HG03469 (cell line): ENCODE measurements at regions not wholly inside any gene's neighbourhood (a gene's known extent, or its start where the extent isn't known, plus 50 kb on each side); places are given as distances from the start of the nearest gene placed in this dataset.

ENCODE experiments used
- ATAC-seq: cut with Tn5 transposase; IDR thresholded peaks from one replicate; pipeline ENCODE4 v1.9.1; 2021; ENCODE audit warnings: mild to moderate bottlenecking, moderate library complexity, moderate number of reproducible peaks; ENCODE audit not compliant: unreplicated experiment

DNA sequence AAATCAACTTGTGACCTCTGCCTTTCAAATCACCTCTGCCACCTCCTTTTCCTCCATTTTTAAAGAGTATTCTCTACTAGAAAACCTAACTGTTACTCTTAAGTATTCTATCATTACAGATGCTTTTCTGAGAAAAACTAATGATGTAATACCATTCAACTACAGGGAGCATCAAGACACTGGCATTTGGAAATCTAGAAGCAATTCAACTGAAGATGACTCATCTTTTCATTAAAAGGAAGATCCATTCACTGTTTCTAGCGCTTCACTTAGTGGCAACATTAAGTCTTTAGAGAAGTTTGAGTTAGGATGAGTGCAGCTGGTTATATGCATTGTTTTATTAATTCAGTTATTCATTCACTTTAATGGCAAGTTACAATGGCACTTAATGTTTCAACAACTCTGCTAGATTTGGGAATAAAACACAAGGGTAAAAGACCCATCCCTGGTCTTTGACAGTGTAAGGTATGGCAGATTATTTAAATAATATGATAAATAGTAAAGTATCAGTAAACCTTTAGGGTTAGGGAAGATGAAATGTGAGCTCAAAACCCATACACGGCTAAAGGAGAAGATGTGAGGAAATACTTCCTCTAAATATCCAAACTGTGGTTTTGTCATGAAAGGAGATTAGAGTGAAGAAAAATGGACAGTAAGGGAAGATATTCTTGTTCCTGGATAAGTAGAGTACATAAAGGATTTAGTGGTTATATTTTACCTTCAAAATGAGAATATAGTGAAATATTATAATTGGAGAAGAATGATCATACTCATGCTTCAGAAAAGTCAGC is 61.7 kb downstream of the KCNJ2 start:
- no peak for ATAC-seq

DNA sequence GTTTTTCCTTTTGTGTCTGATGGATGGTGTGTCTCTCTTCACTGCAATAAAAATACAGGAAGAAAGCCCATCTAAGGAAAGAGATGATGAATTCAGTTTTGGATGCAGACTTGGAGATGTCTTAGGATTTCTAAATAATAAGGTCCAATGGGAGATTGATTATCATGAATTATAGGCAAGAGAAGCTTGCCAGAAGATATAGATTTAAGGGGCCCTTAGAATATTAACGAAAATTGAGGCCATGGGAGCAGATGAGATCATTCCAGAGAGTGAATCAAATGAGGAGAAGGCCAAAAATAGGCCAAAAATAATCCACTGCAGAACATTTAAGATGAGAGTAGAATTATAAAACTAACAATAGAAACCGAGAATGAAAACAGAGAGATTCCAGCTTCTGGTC is 63.1 kb downstream of the KCNJ2 start:
- ATAC-seq = no peak

DNA sequence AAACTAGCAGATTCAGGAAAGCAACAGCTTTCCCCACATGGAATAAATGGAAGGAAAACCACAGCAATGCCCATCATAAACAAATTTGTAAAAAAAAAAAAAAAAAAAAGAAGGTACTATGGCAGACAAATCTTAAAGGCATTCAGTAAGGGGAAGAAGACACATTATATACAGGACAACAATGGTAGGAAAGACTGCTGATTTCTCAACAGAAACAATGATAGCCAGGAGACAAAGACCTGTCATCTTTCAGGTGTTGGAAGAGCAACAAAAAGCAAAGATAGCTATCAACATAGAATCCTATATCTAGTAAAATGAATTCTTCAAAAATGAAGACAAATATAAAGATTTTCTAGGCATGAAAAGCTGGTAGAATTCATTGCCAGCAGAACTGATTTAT is 65.9 kb downstream of the KCNJ2 start:
- ATAC-seq = no peak

DNA sequence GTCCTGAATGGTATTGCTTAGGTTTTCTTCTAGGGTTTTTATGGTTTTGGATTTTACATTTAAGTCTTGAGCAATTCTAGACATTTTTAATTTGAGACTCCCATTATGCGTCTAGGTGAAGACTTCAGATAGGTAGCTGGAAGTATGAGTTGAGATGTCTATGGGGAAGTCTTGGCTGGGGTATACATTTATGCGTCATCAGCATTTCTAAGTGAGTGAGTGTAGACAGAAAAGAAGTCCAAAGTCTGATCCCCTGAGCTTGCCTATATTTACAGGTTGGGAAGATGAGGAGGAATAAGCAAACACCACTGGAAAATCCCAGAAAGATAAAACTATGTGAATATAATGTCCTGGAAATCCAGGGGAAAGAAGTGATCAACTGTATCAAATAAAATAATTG is 68.9 kb downstream of the KCNJ2 start:
- ATAC-seq = no peak

DNA sequence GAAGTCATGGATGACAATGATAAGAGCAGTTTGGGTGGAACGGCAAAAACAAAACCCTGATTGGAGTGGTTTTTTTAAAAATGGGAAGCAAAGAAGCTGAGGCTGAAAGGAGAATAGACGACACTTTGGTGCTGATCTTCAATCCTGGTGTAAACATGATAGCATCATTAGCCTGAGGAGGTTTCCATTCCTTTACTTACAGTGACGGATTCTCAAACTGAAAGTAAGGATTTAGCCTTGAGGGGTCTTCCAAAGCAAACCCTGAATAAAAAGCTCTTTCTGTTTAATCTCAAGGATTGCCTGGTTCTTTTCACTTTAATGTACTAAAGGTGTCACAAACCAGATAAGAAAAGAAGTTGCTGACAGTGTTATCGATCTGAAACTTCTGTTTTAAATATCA is 69.3 kb downstream of the KCNJ2 start:
- no peak for ATAC-seq

DNA sequence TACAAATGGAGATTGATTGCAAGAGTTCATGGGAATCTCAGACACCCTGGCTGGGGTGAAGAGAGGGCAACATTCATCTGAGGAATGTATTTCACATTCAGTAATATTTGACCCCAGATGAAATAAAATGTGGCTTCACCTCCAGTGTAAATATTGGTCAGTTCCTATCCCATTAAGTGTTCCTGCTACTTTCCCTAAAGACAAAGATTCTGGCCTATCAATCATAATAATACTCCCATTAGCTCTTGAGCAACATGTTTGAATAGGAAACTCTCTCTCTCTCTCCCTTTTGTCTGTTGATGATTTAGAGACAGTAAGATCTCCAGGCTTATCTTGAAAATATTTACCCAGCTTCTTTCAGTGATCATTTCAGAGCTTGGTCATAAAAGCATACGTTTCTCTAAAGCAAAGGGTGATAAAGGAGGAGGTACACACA is 70.1 kb downstream of the KCNJ2 start:
- ATAC-seq = no peak

DNA sequence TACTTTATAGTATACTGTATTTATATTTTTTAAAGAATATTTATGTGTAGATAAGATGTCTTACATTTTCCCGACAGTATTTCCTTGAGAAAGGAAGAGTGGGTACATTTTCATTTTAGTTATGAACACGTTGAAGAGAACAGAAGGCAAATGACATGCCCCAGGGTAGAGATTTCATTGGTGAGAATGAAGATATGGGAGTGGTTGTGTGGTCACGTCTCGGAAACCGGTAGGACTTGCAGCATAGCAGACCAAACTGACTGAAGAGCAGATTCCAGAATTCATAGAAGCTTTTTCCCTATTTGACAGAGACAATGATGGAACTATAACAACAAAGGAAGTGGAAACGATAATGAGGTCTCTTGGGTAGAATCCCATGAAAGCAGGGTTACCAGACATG is 71.7 kb downstream of the KCNJ2 start:
- no peak for ATAC-seq

DNA sequence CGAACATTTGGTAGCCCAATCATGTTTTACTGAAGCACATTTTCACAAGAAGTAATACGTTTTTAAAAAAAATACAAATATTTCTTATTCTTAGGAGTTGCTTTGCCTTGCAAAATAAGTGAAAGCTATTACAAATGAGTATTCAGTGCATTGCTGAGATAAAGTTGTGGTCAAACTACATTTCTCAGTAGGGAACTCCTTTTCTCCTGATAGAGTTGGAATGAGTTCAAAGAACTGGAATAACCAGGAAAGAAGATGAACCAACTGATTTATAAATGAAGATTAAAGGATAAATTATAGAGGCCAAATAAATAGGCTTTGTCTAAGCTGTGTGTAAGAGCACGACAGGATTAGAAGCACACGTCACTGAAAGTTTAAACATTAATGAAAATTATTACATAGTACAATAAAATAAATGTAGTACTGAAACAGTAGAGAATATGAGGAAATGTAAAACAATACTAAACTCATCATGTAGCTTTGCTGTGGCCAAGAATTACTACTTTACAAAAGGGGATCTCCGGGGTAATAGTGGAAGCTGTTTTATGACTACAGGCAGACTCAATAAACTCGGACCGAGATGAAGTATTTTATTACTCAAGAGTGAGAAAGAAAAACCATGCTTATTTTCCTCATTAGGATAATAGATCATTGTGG is 73.6 kb downstream of the KCNJ2 start:
- no peak for ATAC-seq

DNA sequence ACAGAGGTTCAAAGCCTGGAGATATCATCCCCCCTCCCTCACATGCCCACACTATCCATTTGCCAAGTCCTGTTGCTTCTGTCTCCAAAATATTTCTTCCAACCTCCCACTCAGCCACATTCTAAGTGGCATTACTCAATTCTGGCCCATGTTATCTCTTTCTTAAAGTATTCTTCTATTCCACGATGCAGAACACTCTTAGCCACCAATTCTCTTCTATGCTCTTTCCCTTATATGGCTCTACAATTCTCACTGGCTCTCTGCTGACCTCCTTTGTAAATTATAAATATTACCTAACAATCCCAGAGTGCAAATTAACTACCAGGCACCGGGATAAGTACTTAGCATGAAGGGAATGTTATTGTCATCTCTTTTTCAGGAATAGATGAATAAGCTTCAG is 82.4 kb downstream of the KCNJ2 start:
- ATAC-seq = no peak

DNA sequence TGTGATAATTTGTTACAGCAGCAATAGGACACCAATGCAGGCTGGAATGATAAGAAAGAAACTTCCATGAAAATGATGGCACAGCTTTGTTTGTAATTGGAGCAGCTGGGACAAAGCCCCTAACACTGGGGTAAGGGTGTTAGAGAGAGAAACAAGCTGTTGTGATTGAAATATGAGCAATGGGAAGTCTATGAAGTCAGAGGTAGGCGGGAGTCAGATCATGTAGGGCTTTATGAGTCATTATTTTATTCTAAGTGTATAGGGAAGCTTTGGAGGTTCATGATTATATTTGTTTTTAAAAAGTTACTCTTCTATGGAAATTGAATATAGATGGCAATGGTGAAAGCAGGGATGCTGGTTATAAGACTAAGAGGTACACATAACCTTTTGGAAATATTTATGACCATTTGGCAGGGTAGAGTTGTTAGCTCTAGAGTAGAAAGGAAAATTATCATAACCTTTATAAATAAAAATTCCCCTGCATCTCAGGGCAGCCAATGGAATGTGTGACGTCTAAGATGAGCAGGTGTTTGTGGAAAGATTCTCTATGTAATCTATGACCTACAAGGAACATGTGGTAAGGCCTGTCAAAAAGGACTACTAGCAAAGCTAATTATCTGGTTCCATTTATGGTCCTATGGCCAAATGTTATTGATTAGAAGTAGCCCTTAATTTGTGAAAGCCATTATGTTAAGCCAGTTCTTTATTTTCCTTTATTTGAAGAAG is 85.6 kb downstream of the KCNJ2 start:
- ATAC-seq = no peak

DNA sequence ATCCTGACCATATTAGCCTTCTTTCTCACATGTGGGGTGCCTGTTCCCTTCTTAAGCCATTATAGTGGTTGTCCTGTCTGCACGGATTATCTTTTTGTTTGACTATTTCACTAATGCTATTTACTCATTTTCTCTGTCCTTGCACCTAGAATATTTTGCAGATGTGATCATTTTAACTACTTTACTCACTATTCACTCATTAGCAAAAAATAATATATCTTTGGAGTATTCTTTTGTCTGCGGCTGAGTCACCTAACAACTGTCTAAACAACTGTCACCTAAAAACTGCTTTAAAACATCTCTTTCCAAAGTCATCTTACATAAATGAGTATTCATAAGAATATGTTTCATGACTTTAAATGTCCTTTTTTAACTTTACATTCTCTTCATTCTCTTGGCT is 87.4 kb downstream of the KCNJ2 start:
- ATAC-seq = no peak

DNA sequence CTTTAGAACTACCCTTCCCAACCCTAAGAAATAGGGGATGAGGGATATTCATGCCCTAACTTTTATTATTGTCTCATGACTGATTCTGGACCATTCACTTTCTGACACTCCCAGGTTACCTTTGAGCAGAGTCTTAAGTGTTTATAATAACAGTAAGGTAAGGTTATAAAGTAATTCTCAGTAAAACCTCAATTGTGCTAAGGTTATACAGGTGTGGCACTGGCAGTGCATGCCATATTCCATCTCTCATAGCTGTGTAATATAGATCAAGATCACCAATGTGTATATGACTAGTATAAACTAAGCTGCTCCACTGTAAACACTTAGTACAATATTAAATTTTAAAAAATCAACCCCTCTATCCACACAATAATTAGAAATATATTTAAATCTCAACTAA is 89.1 kb downstream of the KCNJ2 start:
- no peak for ATAC-seq

DNA sequence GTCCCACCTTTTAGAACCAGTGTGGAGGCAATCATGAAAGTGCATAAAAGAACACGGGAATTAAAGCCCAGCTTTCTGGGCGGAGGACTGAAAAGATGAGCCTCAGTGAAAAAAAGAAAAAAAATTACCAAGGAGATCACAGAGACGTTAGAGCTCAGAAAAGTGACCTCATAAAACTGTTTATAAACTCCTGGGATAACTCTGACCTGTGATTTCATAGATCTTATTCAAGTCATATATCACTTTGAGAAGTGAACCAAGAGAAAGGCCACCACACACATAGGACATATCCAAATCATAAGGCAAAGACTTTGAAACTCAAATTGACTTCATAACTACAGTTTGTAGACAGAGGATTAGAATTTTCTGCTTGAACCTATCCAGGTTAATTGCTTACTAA is 90.1 kb downstream of the KCNJ2 start:
- no peak for ATAC-seq

DNA sequence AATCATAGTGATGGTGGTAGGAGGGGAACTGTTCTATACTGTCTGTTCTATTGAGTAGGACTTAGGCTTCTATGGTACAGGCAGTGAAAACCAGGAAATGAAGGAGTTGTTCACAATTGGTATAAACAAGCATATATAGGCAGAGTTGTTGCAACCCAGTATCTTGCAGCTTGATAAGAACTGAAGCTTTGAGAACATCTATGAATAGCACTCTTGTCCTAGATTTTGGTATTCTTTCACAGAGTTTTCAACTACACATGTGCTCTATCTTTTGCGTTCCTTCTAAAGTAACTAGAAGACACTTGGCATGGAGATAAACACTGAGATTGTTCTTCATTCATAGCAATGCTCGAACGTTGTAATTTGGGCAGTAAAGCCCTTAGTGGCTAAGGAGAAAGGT is 91.8 kb downstream of the KCNJ2 start:
- ATAC-seq = no peak

DNA sequence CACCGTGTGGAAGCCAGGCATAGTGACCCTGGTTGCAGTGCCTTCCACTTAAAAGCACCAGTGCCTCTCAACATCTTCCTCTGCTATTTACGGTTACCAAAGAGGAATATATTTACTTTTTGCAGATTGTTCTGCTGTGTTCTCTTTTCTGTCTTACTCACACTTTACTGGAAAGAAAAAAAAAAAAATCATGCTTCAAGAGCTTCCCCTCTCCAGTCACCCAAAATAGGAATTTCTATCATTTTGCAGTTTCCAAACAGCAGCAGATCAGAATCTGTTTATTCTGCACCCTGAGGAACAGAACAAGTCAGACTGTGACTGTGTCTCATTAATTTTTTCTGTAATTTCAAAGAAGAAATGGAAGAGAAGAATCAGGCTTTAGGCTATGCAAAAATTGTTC is 96.1 kb downstream of the KCNJ2 start:
- no peak for ATAC-seq

DNA sequence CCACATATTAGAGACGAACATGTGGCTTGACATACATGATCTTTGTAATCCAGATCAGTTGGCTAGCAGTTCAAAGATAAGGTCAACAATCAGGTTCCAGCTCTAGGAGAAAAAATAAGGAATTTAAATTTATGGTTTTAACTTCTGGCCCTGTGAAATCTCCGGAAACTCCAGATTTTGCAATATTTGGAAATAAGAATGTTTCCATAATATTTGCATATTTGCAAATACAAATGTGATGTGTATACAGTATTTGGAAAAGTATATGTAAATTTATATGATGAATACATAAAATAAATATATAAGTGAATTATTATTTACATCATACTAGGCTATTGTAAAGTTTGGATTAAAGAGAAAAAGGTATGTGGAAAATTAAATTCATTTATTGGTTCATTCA is 97.1 kb downstream of the KCNJ2 start:
- ATAC-seq = no peak

DNA sequence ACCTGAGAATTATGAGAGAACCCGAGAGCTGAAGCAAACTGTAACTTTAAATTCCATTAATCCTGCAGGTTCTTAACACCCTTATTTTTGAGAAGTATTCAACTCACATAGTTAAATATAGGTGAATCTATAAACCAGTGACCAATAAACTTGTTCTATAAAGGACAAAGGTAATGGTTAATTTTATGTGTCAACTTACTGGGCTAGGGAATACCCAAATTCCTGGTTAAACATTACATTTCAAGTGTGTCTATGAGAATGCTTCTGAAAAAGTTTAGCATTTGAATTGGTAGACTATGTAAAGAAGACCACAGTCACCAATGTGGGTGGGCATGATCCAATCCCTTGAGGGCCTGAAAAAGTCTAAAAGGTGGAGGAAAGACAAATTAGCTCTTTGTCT is 99.1 kb downstream of the KCNJ2 start:
- ATAC-seq = no peak

DNA sequence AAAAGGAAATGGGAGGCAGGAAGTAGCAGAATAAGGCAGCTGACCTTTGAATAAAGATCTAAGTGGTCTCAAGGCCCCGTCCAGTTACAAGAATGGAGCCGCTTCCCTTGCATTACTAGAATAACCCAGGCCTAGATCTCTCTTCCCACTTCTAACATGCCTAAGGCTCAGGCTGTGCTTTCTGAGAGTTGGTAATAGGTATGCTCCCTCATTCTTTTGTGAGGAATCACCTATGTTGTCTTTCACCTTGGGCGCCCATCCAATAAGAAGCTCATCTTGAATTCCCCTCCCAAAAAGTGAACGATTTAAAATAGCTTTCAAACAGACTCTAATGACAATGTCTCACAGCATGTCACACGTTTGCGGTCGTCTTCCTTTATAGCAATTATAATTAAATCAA is 101.2 kb downstream of the KCNJ2 start:
- no peak for ATAC-seq

DNA sequence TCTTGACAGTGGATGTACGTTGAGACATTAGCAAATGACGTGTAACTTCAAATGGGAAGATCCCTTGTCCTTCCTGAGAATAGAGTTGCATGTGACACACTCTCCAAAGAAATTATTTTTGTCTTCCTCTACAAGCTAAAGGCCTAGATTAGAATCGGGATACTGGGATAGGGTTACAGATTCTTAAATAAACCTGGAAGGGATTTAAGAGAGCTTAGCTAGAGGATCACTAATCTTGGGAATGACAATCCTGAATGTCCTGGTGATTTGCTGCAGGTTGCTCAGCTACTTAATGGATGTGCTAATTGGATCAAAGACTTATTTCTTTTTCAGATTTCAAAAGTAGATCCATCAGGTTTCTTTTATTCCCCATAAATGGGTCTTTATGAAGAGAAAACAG is 101.9 kb downstream of the KCNJ2 start:
- ATAC-seq = no peak

DNA sequence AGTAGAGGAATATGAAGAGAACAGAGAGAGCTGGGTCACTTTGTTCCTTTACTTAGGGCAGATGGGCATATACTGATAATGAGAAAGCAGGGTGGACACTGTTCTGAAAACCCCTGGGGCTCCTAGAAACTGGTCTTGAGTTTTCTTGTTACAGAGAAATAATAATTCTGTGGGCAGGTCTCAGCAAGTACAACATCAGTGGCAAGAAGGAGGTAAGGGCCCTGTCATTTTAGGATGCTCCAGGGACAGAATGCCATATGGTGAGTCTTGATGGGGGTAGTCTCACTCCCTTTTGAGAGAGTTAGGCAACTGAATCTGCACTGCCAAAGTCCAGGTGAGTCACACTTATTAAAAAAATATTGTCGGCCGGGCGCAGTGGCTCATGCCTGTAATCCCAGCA is 102.3 kb downstream of the KCNJ2 start:
- no peak for ATAC-seq

DNA sequence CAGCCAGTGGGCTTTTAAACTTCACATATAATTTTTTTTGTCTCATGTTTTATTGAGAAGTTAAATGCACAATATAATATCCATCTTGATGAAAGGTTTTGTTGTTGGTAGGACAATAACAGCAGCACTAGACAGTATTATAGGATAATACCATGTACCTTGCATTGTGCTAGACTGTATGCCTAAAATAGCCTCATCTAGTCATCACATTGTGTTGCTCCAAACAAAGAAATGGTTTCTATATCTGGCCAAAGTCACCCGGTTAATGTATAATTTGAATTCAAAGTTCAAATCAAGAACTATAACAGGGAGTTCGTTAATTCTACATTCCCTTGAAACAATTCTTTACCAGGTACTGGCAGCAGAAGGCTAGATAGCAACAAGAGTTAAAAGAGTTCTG is 104.9 kb downstream of the KCNJ2 start:
- no peak for ATAC-seq

DNA sequence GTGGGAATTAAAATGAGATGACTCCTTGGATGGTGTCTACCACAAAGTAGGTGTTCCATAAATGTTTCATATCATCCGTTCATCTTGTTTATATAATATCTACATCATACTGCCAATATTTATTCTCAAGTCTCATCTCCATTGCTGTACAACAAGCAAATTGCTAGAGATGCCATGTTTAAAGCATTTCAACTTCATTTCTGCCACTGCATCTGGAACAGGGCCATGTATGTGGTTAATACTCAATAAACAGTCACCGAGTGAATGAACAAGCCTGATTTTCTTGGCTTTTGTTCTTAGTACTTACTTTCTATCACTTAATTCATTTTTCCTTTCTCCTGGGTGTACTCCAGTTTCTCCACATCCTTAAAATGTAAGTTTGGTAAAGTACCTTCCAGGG is 107.6 kb downstream of the KCNJ2 start:
- ATAC-seq = no peak
